ENCODE measurements at regions not wholly inside any gene's neighbourhood (a gene's known extent, or its start where the extent isn't known, plus 50 kb on each side); places are given as distances from the start of the nearest gene placed in this dataset.
"Not testable (repeated sequence)": the region's sequence is repeated elsewhere in the genome, so short reads cannot be mapped to it uniquely, and the experiment has no call there.

- Mint-ChIP-seq H3K27ac (no peak overlapping the region), H3K9me3 (ENCODE audit: low read depth) (peaks cover 4% of the 10 kb centered on the region)
Observed at GRCh38 chr15:35243758-35244157, 158.7 kb upstream of the NANOGP8 start.

DNA sequence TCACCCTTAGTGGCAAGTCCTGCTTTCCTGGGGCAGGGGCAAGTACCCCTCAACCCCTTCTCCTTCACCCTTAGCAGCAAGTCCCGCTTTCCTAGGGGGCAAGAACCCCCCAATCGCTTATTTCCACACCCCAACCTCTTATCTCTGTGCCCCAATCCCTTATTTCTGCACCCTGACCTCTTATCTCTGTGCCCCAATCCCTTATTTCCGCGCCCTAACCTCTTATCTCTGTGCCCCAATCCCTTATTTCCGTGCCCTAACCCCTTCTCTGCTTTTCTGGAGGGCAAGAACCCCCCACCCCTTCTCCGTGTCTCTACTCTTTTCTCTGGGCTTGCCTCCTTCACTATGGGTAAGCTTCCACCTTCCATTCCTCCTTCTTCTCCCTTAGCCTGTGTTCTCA lies 154.6 kb upstream of the NANOGP8 start:
- H3K27me3 Mint-ChIP-seq; H3K4me1 Mint-ChIP-seq (ENCODE audit: low read depth); H3K4me3 Mint-ChIP-seq (ENCODE audit: low read depth); H3K36me3 Mint-ChIP-seq (ENCODE audit: insufficient read depth); H3K27ac Mint-ChIP-seq; DNase-seq (ENCODE audit: low spot score, unreplicated experiment): not testable (repeated sequence)
- peaks cover 16% of the 10 kb centered on the region for H3K9me3 Mint-ChIP-seq (ENCODE audit: low read depth)

More at GRCh38 chr15:35243758-35244157, 158.7 kb upstream of the NANOGP8 start:
- Mint-ChIP-seq H3K27me3 (no peaks in the 10 kb centered on the region), H3K4me1 (ENCODE audit: low read depth) (peaks cover 6% of the 10 kb centered on the region), H3K4me3 (ENCODE audit: low read depth) (no peak overlapping the region), H3K36me3 (ENCODE audit: insufficient read depth) (no peaks in the 10 kb centered on the region)
- TF ChIP-seq, protein P1, sequence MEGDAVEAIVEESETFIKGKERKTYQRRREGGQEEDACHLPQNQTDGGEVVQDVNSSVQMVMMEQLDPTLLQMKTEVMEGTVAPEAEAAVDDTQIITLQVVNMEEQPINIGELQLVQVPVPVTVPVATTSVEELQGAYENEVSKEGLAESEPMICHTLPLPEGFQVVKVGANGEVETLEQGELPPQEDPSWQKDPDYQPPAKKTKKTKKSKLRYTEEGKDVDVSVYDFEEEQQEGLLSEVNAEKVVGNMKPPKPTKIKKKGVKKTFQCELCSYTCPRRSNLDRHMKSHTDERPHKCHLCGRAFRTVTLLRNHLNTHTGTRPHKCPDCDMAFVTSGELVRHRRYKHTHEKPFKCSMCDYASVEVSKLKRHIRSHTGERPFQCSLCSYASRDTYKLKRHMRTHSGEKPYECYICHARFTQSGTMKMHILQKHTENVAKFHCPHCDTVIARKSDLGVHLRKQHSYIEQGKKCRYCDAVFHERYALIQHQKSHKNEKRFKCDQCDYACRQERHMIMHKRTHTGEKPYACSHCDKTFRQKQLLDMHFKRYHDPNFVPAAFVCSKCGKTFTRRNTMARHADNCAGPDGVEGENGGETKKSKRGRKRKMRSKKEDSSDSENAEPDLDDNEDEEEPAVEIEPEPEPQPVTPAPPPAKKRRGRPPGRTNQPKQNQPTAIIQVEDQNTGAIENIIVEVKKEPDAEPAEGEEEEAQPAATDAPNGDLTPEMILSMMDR (IDR thresholded peaks at IDR 0.05; ENCODE audit: unreplicated experiment), result no peak
- no peak for DNase-seq (ENCODE audit: low spot score, unreplicated experiment)

GRCh38 chr15:35238448-35238847 lies 153.4 kb upstream of the NANOGP8 start:
- not testable (repeated sequence) for DNase-seq (ENCODE audit: low spot score, unreplicated experiment); H3K27ac Mint-ChIP-seq; H3K36me3 Mint-ChIP-seq (ENCODE audit: insufficient read depth); H3K4me1 Mint-ChIP-seq (ENCODE audit: low read depth); H3K4me3 Mint-ChIP-seq (ENCODE audit: low read depth); H3K27me3 Mint-ChIP-seq
- peaks cover 16% of the 10 kb centered on the region for H3K9me3 Mint-ChIP-seq (ENCODE audit: low read depth)

- no peak overlapping the region for H3K4me3 Mint-ChIP-seq (ENCODE audit: low read depth)
- no peaks in the 10 kb centered on the region for H3K27me3 Mint-ChIP-seq
- no peak overlapping the region for H3K27ac Mint-ChIP-seq
- TF ChIP-seq, protein P1 (IDR thresholded peaks at IDR 0.05; ENCODE audit: unreplicated experiment), result no peak
- H3K4me1 Mint-ChIP-seq (ENCODE audit: low read depth), result peaks cover under 1% of the 10 kb centered on the region
- H3K9me3 Mint-ChIP-seq (ENCODE audit: low read depth), result peaks cover 23% of the 10 kb centered on the region
- peaks cover 4% of the 10 kb centered on the region for H3K36me3 Mint-ChIP-seq (ENCODE audit: insufficient read depth)
- DNase-seq (ENCODE audit: low spot score, unreplicated experiment), result no peak
Observed at GRCh38 chr15:35229085-35229484, 144.0 kb upstream of the NANOGP8 start.

GRCh38 chr15:35218215-35218614 lies 133.1 kb upstream of the NANOGP8 start:
- no peak for DNase-seq (ENCODE audit: low spot score, unreplicated experiment)
- no peaks in the 10 kb centered on the region for H3K36me3 Mint-ChIP-seq (ENCODE audit: insufficient read depth)
- H3K4me3 Mint-ChIP-seq (ENCODE audit: low read depth), result no peak overlapping the region
- TF ChIP-seq, protein P1 (IDR thresholded peaks at IDR 0.05; ENCODE audit: unreplicated experiment), result no peak
- H3K27ac Mint-ChIP-seq, result peak overlapping the region; percentile 42
- H3K27me3 Mint-ChIP-seq, result no peaks in the 10 kb centered on the region
- H3K9me3 Mint-ChIP-seq (ENCODE audit: low read depth), result no peaks in the 10 kb centered on the region
- peaks cover 23% of the 10 kb centered on the region for H3K4me1 Mint-ChIP-seq (ENCODE audit: low read depth)

DNA sequence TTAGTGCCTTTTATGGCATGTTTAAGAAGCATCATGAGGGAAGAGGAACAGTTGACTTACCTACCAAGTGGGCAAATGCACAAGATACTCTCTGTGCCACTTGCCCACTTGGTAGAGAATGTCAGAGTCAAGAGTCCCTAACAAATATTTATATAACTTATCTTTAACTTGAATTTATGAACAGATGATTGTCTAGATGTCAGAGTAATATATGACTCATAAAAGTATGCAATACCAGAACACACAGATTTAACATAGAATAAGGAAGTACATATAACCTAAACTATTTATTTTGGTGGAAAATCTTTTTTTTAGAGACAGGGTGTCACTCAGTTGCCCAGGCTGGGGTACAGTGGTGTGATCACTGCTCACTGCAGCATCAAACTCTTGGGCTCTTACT lies 130.0 kb upstream of the NANOGP8 start:
- no peak overlapping the region for H3K4me3 Mint-ChIP-seq (ENCODE audit: low read depth)
- DNase-seq (ENCODE audit: low spot score, unreplicated experiment), result no peak
- peaks cover 23% of the 10 kb centered on the region for H3K4me1 Mint-ChIP-seq (ENCODE audit: low read depth)
- TF ChIP-seq, protein P1 (IDR thresholded peaks at IDR 0.05; ENCODE audit: unreplicated experiment), result no peak
- no peaks in the 10 kb centered on the region for H3K27me3 Mint-ChIP-seq
- H3K9me3 Mint-ChIP-seq (ENCODE audit: low read depth), result no peaks in the 10 kb centered on the region
- H3K36me3 Mint-ChIP-seq (ENCODE audit: insufficient read depth), result no peaks in the 10 kb centered on the region
- H3K27ac Mint-ChIP-seq, result no peak overlapping the region

Data from progenitor cell of endocrine pancreas (in vitro differentiated cells).